ENCODE measurements at regions not wholly inside any gene's neighbourhood (a gene's known extent, or its start where the extent isn't known, plus 50 kb on each side); places are given as distances from the start of the nearest gene placed in this dataset.

DNA sequence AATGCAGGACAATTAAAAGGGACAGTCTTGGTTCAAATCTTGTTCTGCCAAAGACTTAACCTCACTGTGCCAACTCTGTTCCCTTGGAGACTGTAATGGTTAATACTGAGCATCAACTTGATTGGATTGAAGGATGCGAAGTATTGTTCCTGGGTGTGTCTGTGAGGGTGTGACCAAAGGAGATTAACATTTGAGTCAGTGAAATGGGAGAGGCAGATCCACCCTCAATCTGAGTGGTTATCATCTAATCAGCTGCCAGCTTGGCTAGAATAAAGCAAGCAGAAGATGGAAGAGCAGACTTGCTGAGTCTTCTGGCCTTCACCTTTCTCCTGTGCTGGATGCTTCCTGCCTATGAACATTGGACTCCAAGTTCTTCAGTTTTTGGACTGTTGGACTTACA, 474.4 kb downstream of the CD83 start:
- H3K4me1 ChIP-seq: no peaks in the 10 kb centered on the region
- H3K9me3 ChIP-seq: no peaks in the 10 kb centered on the region
- no peaks in the 10 kb centered on the region for H3K27me3 ChIP-seq
- intact Hi-C loops (cut with DNase I; ENCODE audit: low total_unique reads): no loop called here
- no peak overlapping the region for H3K4me3 ChIP-seq
- TF ChIP-seq, protein P1, sequence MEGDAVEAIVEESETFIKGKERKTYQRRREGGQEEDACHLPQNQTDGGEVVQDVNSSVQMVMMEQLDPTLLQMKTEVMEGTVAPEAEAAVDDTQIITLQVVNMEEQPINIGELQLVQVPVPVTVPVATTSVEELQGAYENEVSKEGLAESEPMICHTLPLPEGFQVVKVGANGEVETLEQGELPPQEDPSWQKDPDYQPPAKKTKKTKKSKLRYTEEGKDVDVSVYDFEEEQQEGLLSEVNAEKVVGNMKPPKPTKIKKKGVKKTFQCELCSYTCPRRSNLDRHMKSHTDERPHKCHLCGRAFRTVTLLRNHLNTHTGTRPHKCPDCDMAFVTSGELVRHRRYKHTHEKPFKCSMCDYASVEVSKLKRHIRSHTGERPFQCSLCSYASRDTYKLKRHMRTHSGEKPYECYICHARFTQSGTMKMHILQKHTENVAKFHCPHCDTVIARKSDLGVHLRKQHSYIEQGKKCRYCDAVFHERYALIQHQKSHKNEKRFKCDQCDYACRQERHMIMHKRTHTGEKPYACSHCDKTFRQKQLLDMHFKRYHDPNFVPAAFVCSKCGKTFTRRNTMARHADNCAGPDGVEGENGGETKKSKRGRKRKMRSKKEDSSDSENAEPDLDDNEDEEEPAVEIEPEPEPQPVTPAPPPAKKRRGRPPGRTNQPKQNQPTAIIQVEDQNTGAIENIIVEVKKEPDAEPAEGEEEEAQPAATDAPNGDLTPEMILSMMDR (IDR thresholded peaks at IDR 0.05): no peak
- TF ChIP-seq POLR2A (IDR thresholded peaks at IDR 0.05): no peak
- WGBS, 2 donors: 100% methylated on average over 1 of the region's 1 CpG
- H3K36me3 ChIP-seq (ENCODE audit: low read depth, missing control alignments): no peaks in the 10 kb centered on the region
- DNase-seq: no peak
- H3K27ac ChIP-seq: no peak overlapping the region

DNA sequence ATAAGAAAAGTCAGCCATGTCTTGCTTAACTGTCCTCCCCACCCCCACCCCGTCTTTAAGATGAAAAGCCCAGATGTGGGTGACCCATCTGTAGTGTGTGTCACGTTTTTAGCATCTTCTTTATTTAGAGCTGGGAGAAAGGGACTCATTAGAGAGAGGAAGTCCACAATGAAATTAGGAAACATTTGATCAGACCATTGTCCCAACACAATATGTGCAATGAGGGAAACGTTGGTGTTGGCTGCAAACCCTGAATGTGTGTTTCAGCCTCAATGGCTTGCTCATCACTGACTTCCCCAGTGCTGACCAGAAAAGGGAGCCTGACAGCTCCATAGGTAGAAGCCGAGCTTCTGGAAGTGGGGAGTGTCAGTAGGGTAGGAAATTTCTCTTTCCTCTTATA, 475.7 kb downstream of the CD83 start:
- 90 to 93% methylated on average over 4 of the region's 4 CpGs for WGBS, 2 donors
- Histone ChIP-seq H3K4me1 (no peaks in the 10 kb centered on the region), H3K27ac (no peak overlapping the region), H3K9me3 (no peaks in the 10 kb centered on the region), H3K27me3 (no peaks in the 10 kb centered on the region), H3K4me3 (no peak overlapping the region), H3K36me3 (ENCODE audit: low read depth, missing control alignments) (no peaks in the 10 kb centered on the region)
- TF ChIP-seq, protein P1 (IDR thresholded peaks at IDR 0.05): no peak
- TF ChIP-seq POLR2A (IDR thresholded peaks at IDR 0.05): no peak
- intact Hi-C loops (cut with DNase I; ENCODE audit: low total_unique reads): no loop called here
- DNase-seq: no peak

GRCh38 chr6:14595751-14596150, 478.2 kb downstream of the CD83 start:
- Histone ChIP-seq H3K27me3 (no peaks in the 10 kb centered on the region), H3K27ac (no peak overlapping the region), H3K9me3 (no peaks in the 10 kb centered on the region), H3K4me3 (no peak overlapping the region), H3K36me3 (ENCODE audit: low read depth, missing control alignments) (no peaks in the 10 kb centered on the region), H3K4me1 (no peaks in the 10 kb centered on the region)
- WGBS, 2 donors: 90 to 96% methylated on average over 2 of the region's 2 CpGs
- TF ChIP-seq POLR2A (IDR thresholded peaks at IDR 0.05): no peak
- TF ChIP-seq, protein P1 (IDR thresholded peaks at IDR 0.05): no peak
- no peak for DNase-seq
- intact Hi-C loops (cut with DNase I; ENCODE audit: low total_unique reads): no loop called here

- H3K9me3 ChIP-seq: no peaks in the 10 kb centered on the region
- no peak overlapping the region for H3K4me3 ChIP-seq
- no peaks in the 10 kb centered on the region for H3K36me3 ChIP-seq (ENCODE audit: low read depth, missing control alignments)
- no peak for DNase-seq
- WGBS, 2 donors: 89 to 94% methylated on average over 4 of the region's 4 CpGs
- no peaks in the 10 kb centered on the region for H3K27me3 ChIP-seq
- intact Hi-C loops (cut with DNase I; ENCODE audit: low total_unique reads): no loop called here
- TF ChIP-seq POLR2A (IDR thresholded peaks at IDR 0.05): no peak
- TF ChIP-seq, protein P1 (IDR thresholded peaks at IDR 0.05): no peak
- H3K27ac ChIP-seq: no peak overlapping the region
- no peaks in the 10 kb centered on the region for H3K4me1 ChIP-seq
Observed at GRCh38 chr6:14596410-14596809, 478.8 kb downstream of the CD83 start.

DNA sequence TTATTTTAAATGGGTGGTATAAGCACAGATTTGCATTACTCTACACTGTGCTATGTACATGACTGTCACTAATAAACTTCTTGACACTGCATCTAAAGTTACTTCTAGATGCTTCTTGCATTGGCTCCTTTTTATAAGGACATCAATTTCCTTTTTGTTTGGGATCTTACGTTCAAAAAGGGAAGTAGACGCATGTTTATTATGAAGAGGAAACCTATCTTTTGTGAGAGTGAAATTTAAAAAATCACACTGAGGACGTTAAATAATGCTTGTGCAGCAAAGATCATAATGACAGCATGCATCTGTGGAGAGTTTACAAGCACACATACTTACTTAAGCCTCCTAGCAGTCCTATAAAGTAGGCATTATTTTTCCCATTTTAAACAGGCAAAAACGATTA, 479.5 kb downstream of the CD83 start:
- 80 to 81% methylated on average over 4 of the region's 4 CpGs for WGBS, 2 donors
- intact Hi-C loops (cut with DNase I; ENCODE audit: low total_unique reads): no loop called here
- no peaks in the 10 kb centered on the region for H3K9me3 ChIP-seq
- no peak for DNase-seq
- no peaks in the 10 kb centered on the region for H3K4me1 ChIP-seq
- no peaks in the 10 kb centered on the region for H3K36me3 ChIP-seq (ENCODE audit: low read depth, missing control alignments)
- H3K4me3 ChIP-seq: no peak overlapping the region
- H3K27me3 ChIP-seq: no peaks in the 10 kb centered on the region
- H3K27ac ChIP-seq: no peak overlapping the region
- TF ChIP-seq, protein P1 (IDR thresholded peaks at IDR 0.05): no peak
- no peak for TF ChIP-seq POLR2A (IDR thresholded peaks at IDR 0.05)
